ENCODE measurements at regions not wholly inside any gene's neighbourhood (a gene's known extent, or its start where the extent isn't known, plus 50 kb on each side); places are given as distances from the start of the nearest gene placed in this dataset.

DNA sequence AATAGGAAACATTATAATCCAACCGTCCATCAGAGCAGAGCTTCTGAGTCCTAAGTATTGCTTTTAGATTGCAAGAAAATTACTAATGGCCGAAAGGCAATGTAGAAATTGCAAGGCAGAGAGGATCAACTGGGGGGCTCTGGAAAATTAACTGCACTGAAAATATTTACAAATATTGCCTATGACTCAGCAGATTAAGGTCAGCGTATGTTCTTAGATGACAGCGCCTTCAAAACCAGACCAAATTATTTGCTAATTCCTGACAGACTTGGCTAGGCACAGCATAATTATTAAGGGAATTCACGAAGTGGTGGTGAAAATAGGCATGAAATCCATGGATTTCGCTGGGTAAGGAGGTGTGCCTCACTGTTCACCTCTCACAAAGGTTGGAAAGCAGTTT, 947.7 kb downstream of the TUSC7 start:
- no peaks in the 10 kb centered on the region for H3K4me1 ChIP-seq
- TF ChIP-seq, protein P1, sequence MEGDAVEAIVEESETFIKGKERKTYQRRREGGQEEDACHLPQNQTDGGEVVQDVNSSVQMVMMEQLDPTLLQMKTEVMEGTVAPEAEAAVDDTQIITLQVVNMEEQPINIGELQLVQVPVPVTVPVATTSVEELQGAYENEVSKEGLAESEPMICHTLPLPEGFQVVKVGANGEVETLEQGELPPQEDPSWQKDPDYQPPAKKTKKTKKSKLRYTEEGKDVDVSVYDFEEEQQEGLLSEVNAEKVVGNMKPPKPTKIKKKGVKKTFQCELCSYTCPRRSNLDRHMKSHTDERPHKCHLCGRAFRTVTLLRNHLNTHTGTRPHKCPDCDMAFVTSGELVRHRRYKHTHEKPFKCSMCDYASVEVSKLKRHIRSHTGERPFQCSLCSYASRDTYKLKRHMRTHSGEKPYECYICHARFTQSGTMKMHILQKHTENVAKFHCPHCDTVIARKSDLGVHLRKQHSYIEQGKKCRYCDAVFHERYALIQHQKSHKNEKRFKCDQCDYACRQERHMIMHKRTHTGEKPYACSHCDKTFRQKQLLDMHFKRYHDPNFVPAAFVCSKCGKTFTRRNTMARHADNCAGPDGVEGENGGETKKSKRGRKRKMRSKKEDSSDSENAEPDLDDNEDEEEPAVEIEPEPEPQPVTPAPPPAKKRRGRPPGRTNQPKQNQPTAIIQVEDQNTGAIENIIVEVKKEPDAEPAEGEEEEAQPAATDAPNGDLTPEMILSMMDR (IDR thresholded peaks at IDR 0.05), result no peak
- no peak overlapping the region for H3K27ac ChIP-seq
- no peaks in the 10 kb centered on the region for H3K36me3 ChIP-seq (ENCODE audit: control insufficient read depth, insufficient read depth, low read length)
- H3K9me3 ChIP-seq (ENCODE audit: control insufficient read depth, low read length), result no peaks in the 10 kb centered on the region
- H3K9ac ChIP-seq, result no peak overlapping the region
- H3K79me2 ChIP-seq, result no peaks in the 10 kb centered on the region
- H3K4me2 ChIP-seq (ENCODE audit: low read length), result no peak overlapping the region
- H3K4me3 ChIP-seq (ENCODE audit: low read depth, low read length), result no peak overlapping the region
- H3K27me3 ChIP-seq (ENCODE audit: control insufficient read depth, insufficient read depth, low read length), result no peaks in the 10 kb centered on the region
- H2AFZ ChIP-seq, result no peak overlapping the region

DNA sequence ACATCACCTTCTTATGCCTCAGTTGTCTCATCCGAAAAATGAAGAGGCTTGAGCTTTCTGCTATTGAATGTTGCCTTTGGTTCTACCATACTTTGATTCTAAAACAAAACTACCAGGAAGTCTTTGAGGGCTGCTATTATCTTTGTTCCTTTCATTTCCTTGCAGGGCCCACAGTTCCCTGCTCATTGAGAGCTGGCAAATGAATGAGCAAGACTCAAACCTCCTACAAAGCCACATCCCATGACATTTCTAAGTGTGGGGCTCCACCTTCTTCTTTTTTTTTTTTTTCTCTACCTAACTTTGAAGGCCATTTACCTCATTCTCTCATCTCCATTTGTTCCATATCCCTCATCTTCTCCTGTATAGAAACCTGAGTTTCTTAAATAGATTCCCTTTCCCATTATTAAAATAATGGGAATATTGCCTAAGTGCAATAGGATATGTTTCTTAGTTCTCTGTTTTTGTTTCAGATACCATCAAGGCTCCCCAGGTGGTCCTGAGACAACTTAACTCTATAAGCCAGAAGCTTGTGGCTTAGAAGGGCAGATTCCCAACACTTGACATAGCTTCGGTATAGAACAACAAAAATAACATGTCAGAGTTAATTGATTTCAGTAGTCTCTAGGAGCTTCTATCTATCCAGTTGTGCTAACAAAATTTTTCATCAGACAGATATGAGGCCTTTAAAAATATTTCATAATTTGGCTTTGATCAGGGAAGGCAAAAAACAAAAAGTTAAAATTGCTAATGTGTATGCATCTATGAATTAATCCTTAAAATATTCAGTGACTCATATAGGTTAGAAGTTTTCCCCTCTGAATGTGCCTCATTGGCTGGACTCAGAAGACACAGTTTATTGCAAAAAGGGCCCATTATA, 951.6 kb downstream of the TUSC7 start:
- Histone ChIP-seq H3K4me1 (peaks cover 6% of the 10 kb centered on the region), H3K79me2 (no peaks in the 10 kb centered on the region), H3K27ac (no peak overlapping the region), H3K27me3 (ENCODE audit: control insufficient read depth, insufficient read depth, low read length) (no peaks in the 10 kb centered on the region), H2AFZ (no peak overlapping the region), H3K4me2 (ENCODE audit: low read length) (no peak overlapping the region), H3K9me3 (ENCODE audit: control insufficient read depth, low read length) (no peaks in the 10 kb centered on the region), H3K9ac (no peak overlapping the region), H3K4me3 (ENCODE audit: low read depth, low read length) (no peak overlapping the region), H3K36me3 (ENCODE audit: control insufficient read depth, insufficient read depth, low read length) (no peaks in the 10 kb centered on the region)
- TF ChIP-seq, protein P1 (IDR thresholded peaks at IDR 0.05), result no peak

DNA sequence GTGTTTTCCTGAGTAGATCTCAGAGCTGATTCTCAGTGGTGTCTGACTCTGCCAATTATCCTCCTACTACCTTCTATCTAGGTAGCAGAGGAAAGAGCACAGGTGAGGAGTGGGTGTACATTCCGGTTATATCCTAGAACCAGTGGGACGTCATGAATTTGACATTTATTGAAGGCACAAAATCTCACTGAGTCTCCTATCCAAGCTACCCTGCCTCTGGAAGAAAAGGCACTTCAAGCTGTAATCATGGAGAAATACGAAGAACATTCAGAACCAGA, 952.2 kb downstream of the TUSC7 start:
- Histone ChIP-seq H3K4me1 (peaks cover 9% of the 10 kb centered on the region), H3K36me3 (ENCODE audit: control insufficient read depth, insufficient read depth, low read length) (no peaks in the 10 kb centered on the region), H3K79me2 (no peaks in the 10 kb centered on the region), H3K27ac (no peak overlapping the region), H3K4me2 (ENCODE audit: low read length) (no peak overlapping the region), H3K9me3 (ENCODE audit: control insufficient read depth, low read length) (no peaks in the 10 kb centered on the region), H3K27me3 (ENCODE audit: control insufficient read depth, insufficient read depth, low read length) (no peaks in the 10 kb centered on the region), H3K9ac (no peak overlapping the region), H3K4me3 (ENCODE audit: low read depth, low read length) (no peak overlapping the region), H2AFZ (no peak overlapping the region)
- TF ChIP-seq, protein P1 (IDR thresholded peaks at IDR 0.05), result no peak

DNA sequence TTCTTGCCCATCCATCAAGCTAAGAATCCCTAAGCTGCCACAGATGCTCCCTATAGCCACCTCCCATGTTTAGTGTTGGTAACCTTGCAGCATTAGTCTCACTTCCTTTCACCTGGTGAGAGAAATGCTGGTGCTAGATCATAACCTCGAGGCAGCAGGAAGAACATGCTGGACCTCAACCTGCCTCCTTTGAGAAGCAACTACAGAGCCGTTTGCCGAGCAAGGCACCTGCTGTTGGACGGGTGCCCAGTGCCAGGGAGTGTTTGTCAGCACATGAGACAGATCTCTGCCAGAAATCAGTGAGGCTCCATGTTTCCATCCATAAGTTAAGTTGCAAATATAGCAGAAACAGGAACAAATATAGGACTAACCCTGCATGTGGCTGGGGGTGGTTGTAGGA, 955.7 kb downstream of the TUSC7 start:
- H3K4me1 ChIP-seq, result peaks cover 9% of the 10 kb centered on the region
- no peak overlapping the region for H3K9ac ChIP-seq
- H2AFZ ChIP-seq, result peak overlapping the region; percentile 40
- H3K27me3 ChIP-seq (ENCODE audit: control insufficient read depth, insufficient read depth, low read length), result no peaks in the 10 kb centered on the region
- H3K4me2 ChIP-seq (ENCODE audit: low read length), result peak overlapping the region; percentile 27
- no peaks in the 10 kb centered on the region for H3K79me2 ChIP-seq
- H3K27ac ChIP-seq, result no peak overlapping the region
- TF ChIP-seq, protein P1 (IDR thresholded peaks at IDR 0.05), result no peak
- H3K4me3 ChIP-seq (ENCODE audit: low read depth, low read length), result no peak overlapping the region
- no peaks in the 10 kb centered on the region for H3K36me3 ChIP-seq (ENCODE audit: control insufficient read depth, insufficient read depth, low read length)
- H3K9me3 ChIP-seq (ENCODE audit: control insufficient read depth, low read length), result no peaks in the 10 kb centered on the region

DNA sequence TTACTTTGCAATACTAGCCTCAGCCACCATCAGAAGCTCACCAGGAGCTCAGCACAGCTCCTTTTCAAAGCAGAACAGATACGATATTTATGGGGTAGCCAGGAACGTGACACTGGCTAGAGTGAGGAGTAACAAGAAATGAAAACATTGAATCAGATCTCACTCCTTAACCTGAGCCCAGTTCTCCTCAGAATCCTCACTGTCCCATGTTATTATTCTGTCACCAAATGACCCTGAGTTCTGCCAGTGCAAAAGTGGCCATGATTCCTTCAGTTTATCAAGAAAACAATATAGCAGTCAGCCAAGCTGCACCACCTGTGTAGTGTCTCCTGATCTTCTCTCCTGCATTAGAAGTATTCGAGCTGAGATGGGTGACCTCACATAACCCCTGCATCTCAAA, 956.7 kb downstream of the TUSC7 start:
- H3K9me3 ChIP-seq (ENCODE audit: control insufficient read depth, low read length), result no peaks in the 10 kb centered on the region
- H3K79me2 ChIP-seq, result no peaks in the 10 kb centered on the region
- H3K4me2 ChIP-seq (ENCODE audit: low read length), result no peak overlapping the region
- H3K4me1 ChIP-seq, result peaks cover 9% of the 10 kb centered on the region
- H3K4me3 ChIP-seq (ENCODE audit: low read depth, low read length), result no peak overlapping the region
- no peak overlapping the region for H2AFZ ChIP-seq
- no peak overlapping the region for H3K9ac ChIP-seq
- H3K27ac ChIP-seq, result no peak overlapping the region
- TF ChIP-seq, protein P1 (IDR thresholded peaks at IDR 0.05), result no peak
- no peaks in the 10 kb centered on the region for H3K27me3 ChIP-seq (ENCODE audit: control insufficient read depth, insufficient read depth, low read length)
- no peaks in the 10 kb centered on the region for H3K36me3 ChIP-seq (ENCODE audit: control insufficient read depth, insufficient read depth, low read length)

Measured in parathyroid adenoma (tissue), 2 donors.